Progenitor cell of endocrine pancreas (in vitro differentiated cells): ENCODE measurements at regions not wholly inside any gene's neighbourhood (a gene's known extent, or its start where the extent isn't known, plus 50 kb on each side); places are given as distances from the start of the nearest gene placed in this dataset.

Experiments used
- DNase-seq: peaks from one replicate; pipeline ENCODE4 v3.0.0; 2021; ENCODE audit warnings: low spot score; ENCODE audit not compliant: unreplicated experiment
- H3K27ac Mint-ChIP-seq: 2 replicates; pipeline ENCODE4 v1.8.0; 2021; ENCODE audit warnings: mild to moderate bottlenecking, moderate library complexity, mixed read lengths
- H3K27me3 Mint-ChIP-seq: 2 replicates; pipeline ENCODE4 v1.8.0; 2021; ENCODE audit warnings: mixed read lengths
- H3K36me3 Mint-ChIP-seq: 2 replicates; pipeline ENCODE4 v1.8.0; 2022; ENCODE audit warnings: mixed read lengths; ENCODE audit not compliant: insufficient read depth
- H3K4me1 Mint-ChIP-seq: 2 replicates; pipeline ENCODE4 v1.8.0; 2021; ENCODE audit warnings: low read depth, mixed read lengths
- H3K4me3 Mint-ChIP-seq: 2 replicates; pipeline ENCODE4 v1.8.0; 2021; ENCODE audit warnings: low read depth, mild to moderate bottlenecking, moderate library complexity, mixed read lengths
- H3K9me3 Mint-ChIP-seq: 2 replicates; pipeline ENCODE4 v1.8.0; 2021; ENCODE audit warnings: low read depth, mixed read lengths
- TF ChIP-seq, protein P1 (sequence below): fragments of 200-600 bp; sonication (generic); IDR thresholded peaks from one replicate; pipeline ENCODE4 v1.5.0; 2021; ENCODE audit warnings: antibody characterized with exemption, mild to moderate bottlenecking; ENCODE audit not compliant: unreplicated experiment

DNA sequence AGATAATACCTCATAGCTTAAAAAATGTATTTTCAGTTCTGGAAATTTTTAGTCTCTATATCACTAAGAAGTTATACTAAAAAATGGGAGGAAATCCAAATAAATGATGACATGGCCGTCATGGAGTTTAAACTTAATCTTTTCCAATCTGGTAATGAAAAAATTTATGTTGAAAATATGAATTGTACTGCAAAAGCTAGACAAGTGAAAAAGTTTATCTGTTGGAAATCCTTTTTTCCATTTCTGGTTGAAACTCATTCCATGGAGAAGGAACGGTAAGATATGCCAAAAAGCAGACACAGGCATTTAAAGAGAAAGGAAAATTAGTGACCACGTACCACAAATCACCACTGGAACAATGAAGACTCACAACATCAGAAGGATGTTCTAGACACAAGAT, 314.2 kb upstream of the PRICKLE1 start:
- peaks cover 9% of the 10 kb centered on the region for H3K9me3 Mint-ChIP-seq
- peaks cover 2% of the 10 kb centered on the region for H3K36me3 Mint-ChIP-seq
- no peak for DNase-seq
- no peaks in the 10 kb centered on the region for H3K27me3 Mint-ChIP-seq
- TF ChIP-seq, protein P1, sequence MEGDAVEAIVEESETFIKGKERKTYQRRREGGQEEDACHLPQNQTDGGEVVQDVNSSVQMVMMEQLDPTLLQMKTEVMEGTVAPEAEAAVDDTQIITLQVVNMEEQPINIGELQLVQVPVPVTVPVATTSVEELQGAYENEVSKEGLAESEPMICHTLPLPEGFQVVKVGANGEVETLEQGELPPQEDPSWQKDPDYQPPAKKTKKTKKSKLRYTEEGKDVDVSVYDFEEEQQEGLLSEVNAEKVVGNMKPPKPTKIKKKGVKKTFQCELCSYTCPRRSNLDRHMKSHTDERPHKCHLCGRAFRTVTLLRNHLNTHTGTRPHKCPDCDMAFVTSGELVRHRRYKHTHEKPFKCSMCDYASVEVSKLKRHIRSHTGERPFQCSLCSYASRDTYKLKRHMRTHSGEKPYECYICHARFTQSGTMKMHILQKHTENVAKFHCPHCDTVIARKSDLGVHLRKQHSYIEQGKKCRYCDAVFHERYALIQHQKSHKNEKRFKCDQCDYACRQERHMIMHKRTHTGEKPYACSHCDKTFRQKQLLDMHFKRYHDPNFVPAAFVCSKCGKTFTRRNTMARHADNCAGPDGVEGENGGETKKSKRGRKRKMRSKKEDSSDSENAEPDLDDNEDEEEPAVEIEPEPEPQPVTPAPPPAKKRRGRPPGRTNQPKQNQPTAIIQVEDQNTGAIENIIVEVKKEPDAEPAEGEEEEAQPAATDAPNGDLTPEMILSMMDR, result no peak
- H3K4me1 Mint-ChIP-seq, result no peaks in the 10 kb centered on the region
- H3K27ac Mint-ChIP-seq, result no peak overlapping the region
- H3K4me3 Mint-ChIP-seq, result no peak overlapping the region

DNA sequence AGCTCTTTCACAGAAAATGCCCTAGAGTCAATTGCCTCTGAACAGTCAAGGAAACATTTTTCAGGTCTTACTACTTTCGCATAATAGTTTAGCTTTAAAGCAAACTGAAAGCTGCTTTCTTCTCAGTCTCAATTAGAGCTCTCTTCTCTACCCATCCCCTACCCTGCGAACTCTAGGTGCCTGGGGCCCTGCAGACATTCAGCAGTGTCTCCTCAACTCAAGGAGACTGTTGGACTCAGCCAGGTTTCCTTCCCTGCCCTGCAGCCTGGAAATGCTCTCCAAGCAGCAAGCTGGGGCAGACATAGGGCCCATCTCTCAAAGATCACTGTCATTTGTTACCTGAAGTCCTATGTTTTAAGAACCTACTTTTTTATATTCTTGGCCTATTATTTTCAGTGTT, 312.5 kb upstream of the PRICKLE1 start:
- H3K9me3 Mint-ChIP-seq, result peaks cover 8% of the 10 kb centered on the region
- no peak overlapping the region for H3K4me3 Mint-ChIP-seq
- peaks cover 2% of the 10 kb centered on the region for H3K36me3 Mint-ChIP-seq
- H3K27me3 Mint-ChIP-seq, result no peaks in the 10 kb centered on the region
- TF ChIP-seq, protein P1, result no peak
- H3K27ac Mint-ChIP-seq, result no peak overlapping the region
- H3K4me1 Mint-ChIP-seq, result no peaks in the 10 kb centered on the region
- DNase-seq, result no peak

DNA sequence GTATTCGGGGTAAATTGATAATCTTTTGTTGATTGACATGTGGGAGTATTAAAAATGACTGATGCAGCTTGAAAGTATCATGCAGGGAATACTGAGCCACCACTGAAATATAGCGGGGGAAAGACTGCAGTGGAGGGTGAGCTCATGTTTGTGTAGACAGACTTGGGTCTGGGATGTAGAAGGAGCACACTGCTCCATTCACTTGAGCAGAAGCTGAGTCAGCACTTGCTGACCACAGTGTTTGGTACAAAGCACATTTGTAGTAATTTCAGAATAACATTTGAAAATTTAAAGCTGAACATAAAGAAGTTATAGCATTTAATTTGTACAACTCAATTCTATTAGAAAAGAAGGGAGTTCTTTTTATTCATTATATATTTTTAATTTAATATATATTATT, 304.3 kb upstream of the PRICKLE1 start:
- peaks cover 5% of the 10 kb centered on the region for H3K4me1 Mint-ChIP-seq
- H3K4me3 Mint-ChIP-seq, result no peak overlapping the region
- peaks cover 10% of the 10 kb centered on the region for H3K9me3 Mint-ChIP-seq
- TF ChIP-seq, protein P1, result no peak
- no peak for DNase-seq
- no peak overlapping the region for H3K27ac Mint-ChIP-seq
- no peaks in the 10 kb centered on the region for H3K27me3 Mint-ChIP-seq
- H3K36me3 Mint-ChIP-seq, result no peaks in the 10 kb centered on the region

DNA sequence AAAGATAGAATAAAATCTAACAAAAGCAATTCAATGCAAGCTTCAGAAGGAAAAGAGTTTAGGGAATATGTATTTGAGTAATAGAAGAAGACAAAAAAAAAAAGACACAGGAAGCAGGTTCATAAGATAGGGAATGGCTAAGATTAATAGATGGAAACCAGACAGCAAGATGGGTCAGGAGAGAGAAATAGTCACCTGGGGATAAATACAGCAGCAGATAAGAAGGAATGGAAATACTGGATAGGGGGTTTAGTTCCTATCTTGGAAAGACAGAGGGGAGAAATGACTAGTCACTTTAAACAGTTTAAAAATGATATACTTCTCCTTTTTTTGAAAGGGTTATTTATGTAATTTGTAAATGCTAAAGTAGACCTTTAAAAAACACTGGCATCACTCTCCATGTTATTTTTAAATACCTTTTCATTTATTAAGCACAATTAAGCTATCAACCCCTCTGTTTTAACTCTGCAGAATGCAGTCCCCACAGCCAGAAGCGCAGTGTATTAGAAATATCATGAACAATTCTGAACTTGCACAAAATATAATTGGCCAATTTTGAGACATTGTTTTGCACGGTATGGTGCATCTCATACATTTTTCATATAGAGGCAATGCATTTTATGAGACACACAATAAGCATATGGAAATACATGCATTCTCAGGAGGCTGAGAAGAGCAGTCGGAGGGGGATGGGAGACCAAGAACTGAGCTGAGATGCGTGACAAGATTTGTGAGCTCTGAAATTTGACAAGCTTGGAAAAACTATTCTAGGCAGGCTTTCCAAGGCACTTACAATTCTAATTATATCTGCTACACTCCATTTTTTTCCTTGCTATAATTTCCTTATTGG, 303.4 kb upstream of the PRICKLE1 start:
- no peak overlapping the region for H3K27ac Mint-ChIP-seq
- no peak for DNase-seq
- H3K9me3 Mint-ChIP-seq, result peaks cover 16% of the 10 kb centered on the region
- no peaks in the 10 kb centered on the region for H3K27me3 Mint-ChIP-seq
- H3K36me3 Mint-ChIP-seq, result no peaks in the 10 kb centered on the region
- no peak overlapping the region for H3K4me3 Mint-ChIP-seq
- H3K4me1 Mint-ChIP-seq, result peaks cover 5% of the 10 kb centered on the region
- TF ChIP-seq, protein P1, result no peak

DNA sequence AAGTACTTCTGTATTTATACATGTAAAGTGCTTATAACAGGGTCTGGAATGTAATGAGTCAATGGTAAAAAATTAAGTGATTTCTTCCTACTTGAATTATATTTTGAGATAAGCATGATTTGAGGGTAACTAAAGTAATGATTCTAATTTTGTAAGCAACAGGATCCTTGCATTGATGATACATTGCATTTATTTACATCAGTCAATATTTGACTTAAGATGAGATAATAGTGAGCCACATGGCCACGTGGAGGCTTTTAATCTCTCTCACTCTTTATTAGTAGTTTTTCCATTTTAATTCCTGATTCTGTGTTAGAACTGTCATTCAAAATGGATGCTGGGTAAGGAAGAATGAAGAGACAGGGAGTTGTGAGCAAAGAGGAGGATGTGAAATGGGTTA, 298.1 kb upstream of the PRICKLE1 start:
- no peaks in the 10 kb centered on the region for H3K27me3 Mint-ChIP-seq
- no peak overlapping the region for H3K4me3 Mint-ChIP-seq
- peaks cover 2% of the 10 kb centered on the region for H3K36me3 Mint-ChIP-seq
- peaks cover 18% of the 10 kb centered on the region for H3K9me3 Mint-ChIP-seq
- TF ChIP-seq, protein P1, result no peak
- peaks cover 21% of the 10 kb centered on the region for H3K4me1 Mint-ChIP-seq
- DNase-seq, result no peak
- H3K27ac Mint-ChIP-seq, result no peak overlapping the region
